ENCODE measurements at regions not wholly inside any gene's neighbourhood (a gene's known extent, or its start where the extent isn't known, plus 50 kb on each side); places are given as distances from the start of the nearest gene placed in this dataset.

GRCh38 chr2:236341067-236341466, 76.9 kb upstream of the ASB18 start:
- DNase-seq (ENCODE audit: low read depth) = no peak
- TF ChIP-seq CTCF (conservative IDR thresholded peaks at IDR 0.05; ENCODE audit: control insufficient read depth, insufficient read depth, low read depth, low read length) = no peak
- H3K4me3 ChIP-seq (ENCODE audit: control insufficient read depth, low read depth, low read length) = no peak overlapping the region

GRCh38 chr2:236341721-236342120, 77.5 kb upstream of the ASB18 start:
- DNase-seq (ENCODE audit: low read depth) = no peak
- no peak overlapping the region for H3K4me3 ChIP-seq (ENCODE audit: control insufficient read depth, low read depth, low read length)
- TF ChIP-seq CTCF (conservative IDR thresholded peaks at IDR 0.05; ENCODE audit: control insufficient read depth, insufficient read depth, low read depth, low read length) = no peak

GRCh38 chr2:236342507-236342906, 78.3 kb upstream of the ASB18 start:
- DNase-seq (ENCODE audit: low read depth) = no peak
- no peak for TF ChIP-seq CTCF (conservative IDR thresholded peaks at IDR 0.05; ENCODE audit: control insufficient read depth, insufficient read depth, low read depth, low read length)

GRCh38 chr2:236342951-236343350, 78.7 kb upstream of the ASB18 start:
- no peak for TF ChIP-seq CTCF (conservative IDR thresholded peaks at IDR 0.05; ENCODE audit: control insufficient read depth, insufficient read depth, low read depth, low read length)
- no peak overlapping the region for H3K4me3 ChIP-seq (ENCODE audit: control insufficient read depth, low read depth, low read length)

More at GRCh38 chr2:236342507-236342906, 78.3 kb upstream of the ASB18 start:
- no peak overlapping the region for H3K4me3 ChIP-seq (ENCODE audit: control insufficient read depth, low read depth, low read length)

GRCh38 chr2:236343400-236344161, 79.4 kb upstream of the ASB18 start:
- peak; percentile 75 for DNase-seq (ENCODE audit: low read depth)
- no peak overlapping the region for H3K4me3 ChIP-seq (ENCODE audit: control insufficient read depth, low read depth, low read length)
- TF ChIP-seq CTCF (conservative IDR thresholded peaks at IDR 0.05; ENCODE audit: control insufficient read depth, insufficient read depth, low read depth, low read length) = peak; percentile 82

More at GRCh38 chr2:236342951-236343350, 78.7 kb upstream of the ASB18 start:
- no peak for DNase-seq (ENCODE audit: low read depth)

GRCh38 chr2:236344446-236344845, 80.2 kb upstream of the ASB18 start:
- no peak for TF ChIP-seq CTCF (conservative IDR thresholded peaks at IDR 0.05; ENCODE audit: control insufficient read depth, insufficient read depth, low read depth, low read length)
- DNase-seq (ENCODE audit: low read depth) = no peak
- no peak overlapping the region for H3K4me3 ChIP-seq (ENCODE audit: control insufficient read depth, low read depth, low read length)

Measured in fibroblast of mammary gland (primary cell).